Astrocyte (in vitro differentiated cells and primary cell): ENCODE measurements at regions not wholly inside any gene's neighbourhood (a gene's known extent, or its start where the extent isn't known, plus 50 kb on each side); places are given as distances from the start of the nearest gene placed in this dataset.

Source experiments
- EZH2 ChIP-seq: IDR thresholded peaks from 2 replicates; pipeline ENCODE4 v1.6.1; 2012; ENCODE audit warnings: mild to moderate bottlenecking, low read length, inconsistent platforms; ENCODE audit not compliant: insufficient read depth
- TF ChIP-seq, protein P1 (sequence below): IDR thresholded peaks from 2 replicates; pipeline ENCODE4 v1.5.1; 2011; ENCODE audit warnings: low read depth, mild to moderate bottlenecking, inconsistent platforms, low read length, moderate library complexity; ENCODE audit not compliant: insufficient read depth

DNA sequence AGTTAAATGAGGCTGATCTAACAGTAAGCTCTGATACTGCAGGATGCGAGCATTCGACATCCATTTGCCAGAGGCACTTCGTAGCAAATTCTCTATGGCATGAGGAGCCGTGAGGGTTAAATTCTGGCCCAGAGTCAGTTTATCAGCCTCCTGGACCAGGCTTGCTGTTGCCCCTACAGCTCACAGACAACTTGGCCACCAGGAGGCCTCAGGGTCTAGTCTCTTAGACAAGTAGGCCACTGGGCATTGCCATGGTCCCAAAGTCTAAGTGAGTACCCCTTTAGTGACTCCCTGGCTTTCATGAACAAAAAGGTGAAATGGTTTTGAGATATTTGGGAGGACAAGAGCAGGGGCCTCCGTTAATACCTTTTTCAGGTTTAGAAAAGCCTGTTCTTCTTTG lies 178.0 kb upstream of the MBL2 start:
- TF ChIP-seq, protein P1, sequence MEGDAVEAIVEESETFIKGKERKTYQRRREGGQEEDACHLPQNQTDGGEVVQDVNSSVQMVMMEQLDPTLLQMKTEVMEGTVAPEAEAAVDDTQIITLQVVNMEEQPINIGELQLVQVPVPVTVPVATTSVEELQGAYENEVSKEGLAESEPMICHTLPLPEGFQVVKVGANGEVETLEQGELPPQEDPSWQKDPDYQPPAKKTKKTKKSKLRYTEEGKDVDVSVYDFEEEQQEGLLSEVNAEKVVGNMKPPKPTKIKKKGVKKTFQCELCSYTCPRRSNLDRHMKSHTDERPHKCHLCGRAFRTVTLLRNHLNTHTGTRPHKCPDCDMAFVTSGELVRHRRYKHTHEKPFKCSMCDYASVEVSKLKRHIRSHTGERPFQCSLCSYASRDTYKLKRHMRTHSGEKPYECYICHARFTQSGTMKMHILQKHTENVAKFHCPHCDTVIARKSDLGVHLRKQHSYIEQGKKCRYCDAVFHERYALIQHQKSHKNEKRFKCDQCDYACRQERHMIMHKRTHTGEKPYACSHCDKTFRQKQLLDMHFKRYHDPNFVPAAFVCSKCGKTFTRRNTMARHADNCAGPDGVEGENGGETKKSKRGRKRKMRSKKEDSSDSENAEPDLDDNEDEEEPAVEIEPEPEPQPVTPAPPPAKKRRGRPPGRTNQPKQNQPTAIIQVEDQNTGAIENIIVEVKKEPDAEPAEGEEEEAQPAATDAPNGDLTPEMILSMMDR: no peak
- TF ChIP-seq EZH2: no peak
